Neural progenitor cell (in vitro differentiated cells): ENCODE measurements at regions not wholly inside any gene's neighbourhood (a gene's known extent, or its start where the extent isn't known, plus 50 kb on each side); places are given as distances from the start of the nearest gene placed in this dataset.

Experiments
- EZH2 ChIP-seq: fragments of 200-600 bp; sonication (generic); IDR thresholded peaks from 2 replicates; pipeline ENCODE4 v1.6.1; 2017; ENCODE audit warnings: antibody characterized with exemption, mild to moderate bottlenecking, moderate library complexity
- EZH2phosphoT487 ChIP-seq: fragments of 200-600 bp; sonication (generic); IDR thresholded peaks from 2 replicates; pipeline ENCODE4 v1.6.1; 2017; ENCODE audit warnings: antibody characterized with exemption
- TF ChIP-seq, protein P1 (sequence below): fragments of 200-600 bp; sonication (generic); IDR thresholded peaks from 2 replicates; pipeline ENCODE4 v1.5.1; 2017; ENCODE audit warnings: antibody characterized with exemption, mild to moderate bottlenecking

- TF ChIP-seq EZH2 (no peak), EZH2phosphoT487 (no peak)
- TF ChIP-seq, protein P1, sequence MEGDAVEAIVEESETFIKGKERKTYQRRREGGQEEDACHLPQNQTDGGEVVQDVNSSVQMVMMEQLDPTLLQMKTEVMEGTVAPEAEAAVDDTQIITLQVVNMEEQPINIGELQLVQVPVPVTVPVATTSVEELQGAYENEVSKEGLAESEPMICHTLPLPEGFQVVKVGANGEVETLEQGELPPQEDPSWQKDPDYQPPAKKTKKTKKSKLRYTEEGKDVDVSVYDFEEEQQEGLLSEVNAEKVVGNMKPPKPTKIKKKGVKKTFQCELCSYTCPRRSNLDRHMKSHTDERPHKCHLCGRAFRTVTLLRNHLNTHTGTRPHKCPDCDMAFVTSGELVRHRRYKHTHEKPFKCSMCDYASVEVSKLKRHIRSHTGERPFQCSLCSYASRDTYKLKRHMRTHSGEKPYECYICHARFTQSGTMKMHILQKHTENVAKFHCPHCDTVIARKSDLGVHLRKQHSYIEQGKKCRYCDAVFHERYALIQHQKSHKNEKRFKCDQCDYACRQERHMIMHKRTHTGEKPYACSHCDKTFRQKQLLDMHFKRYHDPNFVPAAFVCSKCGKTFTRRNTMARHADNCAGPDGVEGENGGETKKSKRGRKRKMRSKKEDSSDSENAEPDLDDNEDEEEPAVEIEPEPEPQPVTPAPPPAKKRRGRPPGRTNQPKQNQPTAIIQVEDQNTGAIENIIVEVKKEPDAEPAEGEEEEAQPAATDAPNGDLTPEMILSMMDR, result no peak
These were observed 156.7 kb downstream of the NUAK1 start for GRCh38 chr12:105982022-105982421.
